GM18508 (cell line): ENCODE measurements at regions not wholly inside any gene's neighbourhood (a gene's known extent, or its start where the extent isn't known, plus 50 kb on each side); places are given as distances from the start of the nearest gene placed in this dataset.

Experiments
- ATAC-seq: cut with Tn5 transposase; IDR thresholded peaks from one replicate; pipeline ENCODE4 v1.9.1; 2021; ENCODE audit warnings: moderate number of reproducible peaks; ENCODE audit not compliant: insufficient read depth, unreplicated experiment

- no peak for ATAC-seq
These were observed 954.1 kb downstream of the UQCRFS1 start for GRCh38 chr19:28258829-28259228.

DNA sequence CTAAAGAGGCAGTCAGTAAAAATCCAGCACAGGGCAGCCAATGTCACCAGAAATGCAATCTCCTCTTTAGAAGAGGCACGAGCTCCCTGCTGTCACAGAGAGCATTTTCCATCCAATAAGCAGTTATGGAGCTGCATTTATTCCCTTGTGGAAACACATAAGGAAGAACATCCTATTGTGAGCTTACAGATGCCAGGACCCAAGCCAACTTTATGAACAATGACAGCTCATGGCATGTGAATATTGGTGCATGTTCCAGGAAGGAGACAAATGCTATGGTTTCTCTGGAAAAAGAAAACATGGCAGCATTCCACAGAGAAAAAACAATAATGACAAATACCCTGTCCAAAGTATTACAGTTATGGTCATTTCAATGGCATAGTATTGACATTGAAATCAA, 955.6 kb downstream of the UQCRFS1 start:
- no peak for ATAC-seq

DNA sequence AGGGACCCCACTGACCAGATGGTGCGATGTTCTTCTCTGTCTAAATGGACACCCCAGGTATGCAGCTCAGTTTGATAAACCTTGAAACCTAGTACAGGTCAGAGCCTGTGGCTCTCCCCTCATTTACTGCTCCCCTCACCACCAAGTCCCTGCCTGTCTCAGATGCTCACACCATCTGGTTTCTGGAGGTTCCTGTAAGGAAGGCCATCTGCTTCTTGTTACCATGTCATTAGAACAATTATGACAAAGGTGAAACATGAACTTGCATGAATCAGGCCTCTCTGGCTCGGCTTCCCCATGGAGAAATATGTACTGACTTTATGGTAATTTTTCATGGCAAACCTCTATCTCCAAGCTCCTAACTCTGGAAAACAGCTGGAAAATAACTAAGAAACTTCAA, 965.7 kb downstream of the UQCRFS1 start:
- ATAC-seq: no peak

- no peak for ATAC-seq
These were observed 967.0 kb downstream of the UQCRFS1 start for GRCh38 chr19:28245937-28246336.

- no peak for ATAC-seq
These were observed 968.0 kb downstream of the UQCRFS1 start for GRCh38 chr19:28244966-28245365.

DNA sequence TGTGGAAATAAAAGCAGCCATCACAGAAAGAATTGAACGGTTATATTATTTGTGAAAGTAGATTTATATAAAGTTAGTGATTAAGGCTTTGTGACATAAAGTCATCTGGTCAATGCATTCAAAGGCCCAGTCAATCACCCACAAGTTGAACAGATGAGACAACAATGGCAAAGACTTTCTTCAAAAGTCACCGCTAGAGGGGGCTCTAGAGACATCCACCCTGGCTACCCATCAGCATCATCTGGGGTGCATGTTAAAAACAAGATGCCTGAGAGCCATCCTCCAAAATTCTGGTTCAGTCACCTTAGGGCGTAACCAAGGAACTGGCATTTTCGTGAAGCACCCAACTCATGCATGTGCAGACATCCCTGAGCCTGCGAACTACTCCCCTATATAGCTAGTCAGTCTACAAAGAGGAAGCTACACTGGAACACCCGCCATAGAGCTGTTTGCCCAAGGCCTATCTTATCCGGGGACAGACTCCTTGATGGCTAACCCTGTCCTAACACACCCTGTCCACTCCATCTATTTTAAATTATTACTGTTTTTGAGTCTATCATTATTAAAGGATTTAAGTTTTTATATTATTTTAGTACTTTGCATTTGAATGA, 970.5 kb downstream of the UQCRFS1 start:
- no peak for ATAC-seq

DNA sequence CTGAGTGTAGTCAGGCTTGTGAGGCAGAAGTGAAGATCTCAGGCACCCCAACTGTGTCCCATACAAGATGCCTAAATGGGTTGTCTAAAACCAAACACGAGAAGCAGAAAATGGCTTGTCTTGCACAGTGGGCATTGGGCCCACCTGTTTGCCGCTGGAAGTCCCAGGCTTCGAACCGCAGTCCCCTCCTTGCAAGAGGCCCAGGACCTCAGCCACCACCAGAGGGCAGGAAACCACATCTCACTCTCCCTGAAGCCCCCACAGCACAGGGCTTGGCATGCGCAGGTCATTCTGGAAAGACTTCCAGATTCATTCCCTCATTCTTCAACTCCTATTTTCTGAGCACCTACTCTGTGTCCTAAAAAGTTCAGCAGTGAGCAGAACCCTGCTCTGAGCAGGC, 973.7 kb downstream of the UQCRFS1 start:
- no peak for ATAC-seq

- no peak for ATAC-seq
These were observed 974.6 kb downstream of the UQCRFS1 start for GRCh38 chr19:28238270-28238820.

- ATAC-seq: no peak
These were observed 977.3 kb downstream of the UQCRFS1 start for GRCh38 chr19:28235606-28236125.

DNA sequence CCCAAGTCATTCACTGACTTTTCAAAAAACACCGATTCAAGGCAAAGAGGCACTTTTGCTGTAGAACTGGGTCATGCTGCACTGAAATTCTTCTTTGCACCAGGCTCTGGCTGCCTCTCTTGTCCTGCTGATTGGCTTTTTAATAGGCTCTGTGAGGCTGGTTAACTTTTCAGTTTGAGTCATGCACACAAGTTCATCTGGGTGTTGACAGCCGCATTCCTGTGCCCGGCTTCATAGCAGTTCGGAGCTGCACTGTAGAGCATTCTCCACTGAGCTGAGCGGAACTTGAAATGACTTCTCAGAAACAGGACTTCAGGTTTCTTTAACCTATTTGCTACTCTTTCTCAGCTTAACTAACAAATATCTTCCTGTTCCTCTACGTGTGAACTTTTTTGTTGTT, 978.3 kb downstream of the UQCRFS1 start:
- no peak for ATAC-seq

DNA sequence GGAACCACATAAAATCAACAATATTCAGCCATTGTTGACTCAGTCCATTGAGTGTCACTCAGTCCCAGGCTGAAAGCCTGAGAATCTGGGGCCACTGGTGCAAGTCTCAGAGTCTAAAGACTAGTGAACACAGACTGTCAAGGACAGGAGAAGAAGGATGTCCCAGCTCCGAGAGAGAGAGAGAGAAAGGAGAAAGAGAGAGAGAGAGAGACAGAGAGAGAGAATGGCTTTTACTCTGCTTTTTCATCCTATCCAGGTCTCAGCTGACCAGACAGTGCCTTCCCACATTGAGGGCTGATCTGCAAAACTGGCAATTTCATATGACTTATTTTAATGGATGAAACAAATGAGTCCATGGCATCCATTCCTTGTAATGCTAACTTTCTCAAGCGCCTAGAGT, 984.1 kb downstream of the UQCRFS1 start:
- ATAC-seq: no peak

DNA sequence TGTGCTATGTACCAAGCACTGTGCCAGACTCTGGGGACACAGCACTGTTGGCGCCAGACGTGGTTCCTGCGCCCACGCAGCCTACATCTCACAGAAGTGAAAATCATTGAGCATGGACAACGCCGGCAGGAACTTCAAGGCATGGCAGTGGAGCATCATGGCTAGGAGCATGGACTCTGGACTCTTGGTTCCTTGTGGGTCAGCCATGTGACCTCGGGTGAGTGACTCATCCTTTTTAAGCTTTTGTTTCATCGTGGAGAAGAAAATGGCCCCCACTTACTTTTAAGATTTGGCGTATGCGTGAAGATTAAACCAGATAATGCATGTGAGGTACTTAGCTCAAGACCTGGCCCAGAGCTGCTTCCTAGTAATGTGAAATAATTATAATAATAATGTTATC, 988.5 kb downstream of the UQCRFS1 start:
- no peak for ATAC-seq

- no peak for ATAC-seq
These were observed 991.2 kb downstream of the UQCRFS1 start for GRCh38 chr19:28221736-28222135.

DNA sequence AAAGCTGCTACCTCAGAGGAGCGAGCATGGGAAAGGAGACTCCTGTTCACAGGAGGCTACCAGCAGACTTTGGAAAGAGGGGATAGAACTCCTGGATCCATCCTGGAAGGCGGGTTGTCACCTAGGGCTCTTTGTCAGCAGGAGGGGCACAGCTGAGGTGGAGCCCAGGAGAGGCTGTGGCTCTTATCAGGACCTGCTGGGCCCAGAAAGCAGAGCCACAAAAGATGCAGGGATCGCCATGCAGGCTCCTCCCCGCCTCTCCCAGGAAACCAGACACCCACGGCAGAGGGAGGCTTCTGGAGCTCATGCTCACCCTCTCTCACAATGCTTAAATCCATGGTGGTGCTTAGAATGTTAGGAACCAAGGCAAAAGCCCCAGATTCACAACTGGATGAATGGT, 994.2 kb downstream of the UQCRFS1 start:
- ATAC-seq: no peak

- ATAC-seq: no peak
These were observed 995.9 kb downstream of the UQCRFS1 start for GRCh38 chr19:28217022-28217421.

GRCh38 chr19:28213470-28214082, 999.4 kb downstream of the UQCRFS1 start:
- ATAC-seq: no peak

- no peak for ATAC-seq
These were observed 1002.1 kb downstream of the UQCRFS1 start for GRCh38 chr19:28210886-28211285.

GRCh38 chr19:28208745-28209144, 1004.2 kb downstream of the UQCRFS1 start:
- ATAC-seq: no peak

GRCh38 chr19:28207244-28207643, 1005.7 kb downstream of the UQCRFS1 start:
- no peak for ATAC-seq

DNA sequence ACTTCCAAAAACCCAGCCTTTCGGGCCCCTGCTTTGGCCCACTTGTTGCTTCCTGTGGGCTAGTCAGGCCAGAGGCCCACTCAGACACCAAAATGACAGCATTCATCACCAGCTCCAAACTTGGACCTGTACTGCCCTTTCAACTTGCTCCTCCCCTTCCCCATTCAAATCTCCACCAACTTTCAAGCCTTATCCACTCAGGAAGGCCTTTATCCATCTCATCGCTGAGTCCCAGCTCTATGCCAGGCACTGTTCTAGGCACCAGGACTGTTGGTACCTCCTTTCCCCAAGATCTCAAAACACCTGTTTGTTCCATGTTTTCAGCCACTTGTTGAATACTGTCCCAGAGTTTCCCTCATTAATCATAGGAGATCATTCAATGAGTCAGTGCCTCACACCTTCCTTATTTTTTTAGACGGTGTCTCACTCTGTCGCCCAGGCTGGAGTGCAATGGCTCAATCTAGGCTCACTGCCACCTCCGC, 1011.4 kb downstream of the UQCRFS1 start:
- ATAC-seq: no peak

DNA sequence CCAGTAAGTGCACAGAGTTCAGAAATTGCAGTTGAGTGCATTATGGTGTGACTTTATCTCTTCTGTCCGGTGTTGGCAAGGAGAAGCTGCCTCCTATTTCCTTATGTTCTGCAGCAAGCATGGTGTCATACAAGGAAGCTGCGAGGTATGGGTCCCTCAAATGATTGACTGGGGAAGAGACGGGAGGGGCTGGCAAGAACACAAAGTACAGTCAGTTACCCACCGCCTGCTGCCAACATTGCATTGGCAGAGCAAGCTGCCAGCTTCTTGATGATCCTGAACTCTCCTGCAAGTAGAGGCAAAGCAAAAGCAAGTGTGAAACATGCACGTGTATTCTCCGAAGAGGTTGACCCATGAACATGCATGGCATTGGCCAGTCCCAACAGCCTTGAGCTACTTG, 1013.6 kb downstream of the UQCRFS1 start:
- no peak for ATAC-seq

DNA sequence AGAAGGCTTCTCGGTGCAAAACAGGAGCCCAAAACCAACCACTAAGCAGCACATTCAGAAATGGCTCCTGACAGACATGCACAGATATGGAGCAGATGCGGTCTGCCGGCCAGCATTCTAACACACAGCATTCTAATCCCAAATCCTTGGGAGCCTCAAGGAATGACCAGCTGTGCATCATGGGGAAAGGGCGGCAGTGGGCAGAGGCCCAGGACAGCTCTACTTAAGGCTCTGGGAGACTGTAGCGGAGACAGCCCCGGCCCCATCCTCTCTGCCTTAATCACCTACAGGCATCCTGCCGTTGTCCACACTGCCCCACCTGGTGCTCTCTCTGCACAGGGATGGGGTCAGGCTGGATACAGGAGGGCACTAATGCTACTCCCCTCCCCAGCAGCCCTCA, 1016.0 kb downstream of the UQCRFS1 start:
- ATAC-seq: no peak
